SK-MEL-5 (cell line): ENCODE measurements at regions not wholly inside any gene's neighbourhood (a gene's known extent, or its start where the extent isn't known, plus 50 kb on each side); places are given as distances from the start of the nearest gene placed in this dataset.
"Not testable (repeated sequence)": the region's sequence is repeated elsewhere in the genome, so short reads cannot be mapped to it uniquely, and the experiment has no call there.

ENCODE experiments used
- DNase-seq: peaks from one replicate; pipeline ENCODE4 v3.0.0-alpha.2; 2016; ENCODE audit warnings: low read depth, low spot score
- in situ Hi-C: cut with HindIII; loops from 2 replicates; pipeline ENCODE4 v1.10.0; 2016; ENCODE audit warnings: low sequenced_read_pairs, high pct_unique_total_duplicates, low pct_unique_long_range_greater_than_20kb

- no peak for DNase-seq
- in situ Hi-C loops = no loop called here
These were observed 322.4 kb upstream of the CLEC14A start for GRCh38 chr14:38578278-38578681.

- in situ Hi-C loops = no loop called here
- no peak for DNase-seq
These were observed 311.8 kb upstream of the CLEC14A start for GRCh38 chr14:38567703-38568102.

GRCh38 chr14:38561657-38562056 lies 305.8 kb upstream of the CLEC14A start:
- no peak for DNase-seq

GRCh38 chr14:38559711-38560110 lies 303.8 kb upstream of the CLEC14A start:
- in situ Hi-C loops = no loop called here
- DNase-seq = no peak

More at GRCh38 chr14:38561657-38562056, 305.8 kb upstream of the CLEC14A start:
- in situ Hi-C loops = no loop called here

GRCh38 chr14:38557391-38557790 lies 301.5 kb upstream of the CLEC14A start:
- in situ Hi-C loops, DNase-seq: not testable (repeated sequence)

- in situ Hi-C loops = no loop called here
- no peak for DNase-seq
These were observed 300.4 kb upstream of the CLEC14A start for GRCh38 chr14:38556252-38556651.

GRCh38 chr14:38554026-38554425 lies 298.1 kb upstream of the CLEC14A start:
- in situ Hi-C loops = no loop called here

GRCh38 chr14:38553586-38553985 lies 297.7 kb upstream of the CLEC14A start:
- DNase-seq = no peak
- in situ Hi-C loops = no loop called here

More at GRCh38 chr14:38554026-38554425, 298.1 kb upstream of the CLEC14A start:
- DNase-seq = no peak

GRCh38 chr14:38549564-38549963 lies 293.7 kb upstream of the CLEC14A start:
- in situ Hi-C loops = no loop called here
- no peak for DNase-seq

GRCh38 chr14:38547961-38548490 lies 292.1 kb upstream of the CLEC14A start:
- in situ Hi-C loops = no loop called here

GRCh38 chr14:38546932-38547551 lies 291.1 kb upstream of the CLEC14A start:
- DNase-seq = no peak
- in situ Hi-C loops = no loop called here

More at GRCh38 chr14:38547961-38548490, 292.1 kb upstream of the CLEC14A start:
- DNase-seq = no peak

- in situ Hi-C loops = no loop called here
- DNase-seq = no peak
These were observed 288.9 kb upstream of the CLEC14A start for GRCh38 chr14:38544776-38545175.

GRCh38 chr14:38543851-38544250 lies 288.0 kb upstream of the CLEC14A start:
- in situ Hi-C loops, DNase-seq: not testable (repeated sequence)

GRCh38 chr14:38538053-38538452 lies 282.2 kb upstream of the CLEC14A start:
- in situ Hi-C loops, DNase-seq: not testable (repeated sequence)

GRCh38 chr14:38536376-38537038 lies 280.6 kb upstream of the CLEC14A start:
- no peak for DNase-seq
- in situ Hi-C loops = no loop called here

- in situ Hi-C loops = no loop called here
- no peak for DNase-seq
These were observed 272.7 kb upstream of the CLEC14A start for GRCh38 chr14:38528582-38528981.

GRCh38 chr14:38527502-38527878 lies 271.6 kb upstream of the CLEC14A start:
- in situ Hi-C loops = no loop called here
- DNase-seq = no peak

- no peak for DNase-seq
- in situ Hi-C loops = no loop called here
These were observed 271.1 kb upstream of the CLEC14A start for GRCh38 chr14:38526826-38527501.
